ENCODE measurements at regions not wholly inside any gene's neighbourhood (a gene's known extent, or its start where the extent isn't known, plus 50 kb on each side); places are given as distances from the start of the nearest gene placed in this dataset.

- TF ChIP-seq, protein P1, sequence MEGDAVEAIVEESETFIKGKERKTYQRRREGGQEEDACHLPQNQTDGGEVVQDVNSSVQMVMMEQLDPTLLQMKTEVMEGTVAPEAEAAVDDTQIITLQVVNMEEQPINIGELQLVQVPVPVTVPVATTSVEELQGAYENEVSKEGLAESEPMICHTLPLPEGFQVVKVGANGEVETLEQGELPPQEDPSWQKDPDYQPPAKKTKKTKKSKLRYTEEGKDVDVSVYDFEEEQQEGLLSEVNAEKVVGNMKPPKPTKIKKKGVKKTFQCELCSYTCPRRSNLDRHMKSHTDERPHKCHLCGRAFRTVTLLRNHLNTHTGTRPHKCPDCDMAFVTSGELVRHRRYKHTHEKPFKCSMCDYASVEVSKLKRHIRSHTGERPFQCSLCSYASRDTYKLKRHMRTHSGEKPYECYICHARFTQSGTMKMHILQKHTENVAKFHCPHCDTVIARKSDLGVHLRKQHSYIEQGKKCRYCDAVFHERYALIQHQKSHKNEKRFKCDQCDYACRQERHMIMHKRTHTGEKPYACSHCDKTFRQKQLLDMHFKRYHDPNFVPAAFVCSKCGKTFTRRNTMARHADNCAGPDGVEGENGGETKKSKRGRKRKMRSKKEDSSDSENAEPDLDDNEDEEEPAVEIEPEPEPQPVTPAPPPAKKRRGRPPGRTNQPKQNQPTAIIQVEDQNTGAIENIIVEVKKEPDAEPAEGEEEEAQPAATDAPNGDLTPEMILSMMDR (conservative IDR thresholded peaks at IDR 0.05; ENCODE audit: low read length) = no peak
- TF ChIP-seq EZH2phosphoT487 (IDR thresholded peaks at IDR 0.05; ENCODE audit: borderline replicate concordance) = no peak
These were observed 149.2 kb downstream of the CRPPA start for GRCh38 chr7:16271990-16272665.
